HG02678 (cell line): ENCODE measurements at regions not wholly inside any gene's neighbourhood (a gene's known extent, or its start where the extent isn't known, plus 50 kb on each side); places are given as distances from the start of the nearest gene placed in this dataset.
"Not testable (repeated sequence)": the region's sequence is repeated elsewhere in the genome, so short reads cannot be mapped to it uniquely, and the experiment has no call there.

ENCODE experiments used
- ATAC-seq: cut with Tn5 transposase; IDR thresholded peaks from one replicate; pipeline ENCODE4 v1.9.1; 2021; ENCODE audit warnings: mild to moderate bottlenecking, moderate library complexity; ENCODE audit not compliant: unreplicated experiment

DNA sequence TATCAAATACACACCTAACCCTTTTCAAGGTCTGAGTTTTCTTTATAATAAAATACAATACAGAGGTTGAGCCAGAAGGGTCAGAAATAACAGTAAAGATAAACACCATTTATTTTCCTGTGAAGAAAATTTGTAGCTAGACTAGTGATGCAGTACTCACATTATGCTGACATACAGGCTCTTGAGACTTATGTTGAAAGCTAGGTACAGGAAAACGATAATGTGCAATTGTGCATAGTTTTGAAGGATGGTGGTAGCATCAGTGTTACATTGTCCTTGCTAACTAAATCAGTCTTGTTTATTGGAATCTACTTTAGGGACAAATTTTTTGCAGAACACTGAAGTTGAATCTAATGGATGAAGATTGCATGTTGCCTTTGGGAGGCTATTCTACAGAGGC, 1877.2 kb downstream of the PCDH7 start:
- ATAC-seq = no peak

DNA sequence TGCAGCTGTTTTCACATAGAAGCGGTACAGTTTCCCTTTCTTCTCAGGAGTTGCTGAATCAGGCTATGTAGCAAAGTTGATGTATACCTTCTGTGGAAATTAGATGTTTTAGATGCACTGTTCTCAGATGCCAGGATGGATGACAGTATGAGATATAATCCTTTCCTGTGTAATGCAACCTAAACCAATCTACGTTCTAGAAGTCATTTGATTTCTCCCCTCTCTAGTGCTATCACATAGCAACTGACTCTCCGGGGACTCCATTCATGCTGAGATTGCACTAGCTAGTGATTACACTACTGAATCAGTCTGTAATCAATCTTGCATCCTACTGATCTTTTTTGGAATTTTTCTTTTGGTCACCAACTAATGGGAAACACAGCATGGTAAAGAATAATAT, 1881.7 kb downstream of the PCDH7 start:
- ATAC-seq = no peak

DNA sequence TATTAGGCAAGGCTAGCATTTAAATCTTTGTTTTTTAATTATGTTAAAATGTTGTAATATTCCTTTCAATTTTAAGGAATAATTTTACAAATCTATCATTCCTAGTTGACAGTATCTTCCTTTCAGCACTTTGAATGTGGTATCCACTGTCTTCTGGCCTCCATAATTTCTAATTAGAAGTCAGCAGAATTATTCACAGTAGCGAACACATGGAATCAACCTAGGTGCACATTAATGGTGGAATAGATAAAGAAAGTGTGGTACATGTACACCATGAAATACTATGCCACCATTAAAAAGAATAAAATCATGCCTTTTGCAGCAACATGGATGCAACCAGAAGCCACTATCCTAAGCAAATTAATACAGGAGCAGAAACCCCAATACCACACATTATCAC, 1887.8 kb downstream of the PCDH7 start:
- no peak for ATAC-seq

DNA sequence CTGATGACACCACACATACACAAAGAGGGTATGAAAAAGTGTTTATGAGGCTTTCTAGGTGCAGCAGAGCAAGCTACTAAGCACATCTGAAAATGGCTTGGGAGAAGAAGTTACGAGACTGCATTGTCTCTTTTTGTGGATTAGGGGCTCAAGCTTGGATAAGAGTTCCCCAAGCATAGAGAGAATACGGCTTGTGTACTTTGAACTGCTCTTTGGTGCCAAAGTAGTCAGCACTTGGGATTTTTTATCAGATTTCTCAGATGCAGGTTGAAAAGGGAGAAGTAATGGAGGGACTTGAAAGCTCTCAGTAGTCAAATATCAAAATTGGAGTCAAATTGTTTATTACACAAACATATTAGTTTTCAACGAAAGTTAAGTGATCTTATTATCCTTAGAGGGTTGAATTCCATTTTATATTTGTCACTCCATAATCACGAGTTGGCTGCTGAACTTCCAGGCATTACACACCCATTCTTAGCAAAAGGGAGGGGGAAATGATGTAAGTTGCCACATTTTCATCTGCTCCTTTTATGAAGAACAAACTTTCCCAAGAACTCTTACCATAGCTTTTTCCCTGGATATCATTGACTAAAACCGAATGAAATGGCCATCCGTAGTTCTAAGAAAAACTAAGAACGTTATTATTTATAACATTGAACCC, 1904.9 kb downstream of the PCDH7 start:
- ATAC-seq = no peak

DNA sequence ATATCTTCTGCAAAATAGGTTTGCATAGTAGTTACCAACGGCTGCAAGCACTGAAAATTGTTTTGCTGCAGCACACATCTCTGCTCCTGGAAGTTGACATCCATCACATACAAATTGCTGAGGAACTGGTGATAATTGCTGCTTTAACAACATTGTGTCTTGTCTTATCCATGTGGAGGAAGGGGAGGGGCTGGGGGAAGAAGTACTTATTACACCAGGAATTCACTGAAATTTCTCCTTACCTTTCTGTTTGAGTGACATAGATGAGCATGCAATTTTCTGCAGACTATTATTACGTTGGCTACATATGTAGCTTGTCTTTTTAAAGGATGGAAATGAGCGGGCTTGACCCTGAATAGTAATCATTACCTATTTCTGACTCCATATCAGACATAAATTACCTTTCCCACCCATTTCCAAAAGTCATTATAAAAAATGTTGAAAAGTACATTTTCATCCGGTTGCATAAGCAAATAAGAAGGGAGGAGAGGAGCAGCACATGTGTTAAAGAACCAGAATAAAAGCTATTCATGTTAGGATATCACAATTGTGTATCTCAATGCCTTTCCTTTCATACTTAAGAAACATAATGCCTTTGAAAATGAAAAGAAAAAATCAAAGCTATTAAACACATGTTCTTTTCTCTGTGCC, 1905.6 kb downstream of the PCDH7 start:
- no peak for ATAC-seq

DNA sequence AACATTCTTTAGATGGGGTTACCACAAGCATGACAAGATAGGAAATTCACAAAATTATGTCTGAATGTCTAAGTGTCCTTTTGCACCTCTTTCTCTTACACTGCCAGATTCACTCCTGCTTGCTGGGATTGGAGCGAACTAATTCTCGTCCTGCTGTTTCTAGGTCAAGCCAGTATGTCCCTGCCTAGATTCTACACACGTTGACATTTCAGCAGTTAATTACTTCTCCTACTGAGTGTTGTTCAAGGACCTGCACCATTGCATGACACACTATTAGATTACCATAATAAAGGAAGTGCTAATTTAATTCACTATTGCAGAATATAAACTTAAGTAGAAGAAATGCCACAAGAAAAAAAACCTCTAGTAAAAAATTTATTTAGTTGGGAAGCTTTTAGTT, 1911.7 kb downstream of the PCDH7 start:
- ATAC-seq = no peak

DNA sequence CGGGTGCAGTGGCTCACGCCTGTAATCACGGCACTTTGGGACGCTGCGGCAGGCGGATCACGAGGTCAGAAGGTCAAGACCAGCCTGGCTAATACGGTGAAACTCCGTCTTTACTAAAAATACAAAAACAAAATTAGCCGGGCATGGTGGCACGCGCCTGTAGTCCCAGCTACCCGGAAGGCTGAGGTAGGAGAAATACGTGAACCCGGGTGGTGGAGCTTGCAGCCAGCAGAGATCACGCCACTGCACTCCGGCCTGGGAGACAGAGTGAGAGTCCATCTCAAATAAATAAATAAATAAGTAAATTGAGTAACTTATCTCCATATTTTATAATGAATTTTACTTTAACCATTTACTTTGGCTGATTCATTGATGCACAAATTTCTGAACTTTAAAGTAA, 1913.3 kb downstream of the PCDH7 start:
- ATAC-seq = no peak

DNA sequence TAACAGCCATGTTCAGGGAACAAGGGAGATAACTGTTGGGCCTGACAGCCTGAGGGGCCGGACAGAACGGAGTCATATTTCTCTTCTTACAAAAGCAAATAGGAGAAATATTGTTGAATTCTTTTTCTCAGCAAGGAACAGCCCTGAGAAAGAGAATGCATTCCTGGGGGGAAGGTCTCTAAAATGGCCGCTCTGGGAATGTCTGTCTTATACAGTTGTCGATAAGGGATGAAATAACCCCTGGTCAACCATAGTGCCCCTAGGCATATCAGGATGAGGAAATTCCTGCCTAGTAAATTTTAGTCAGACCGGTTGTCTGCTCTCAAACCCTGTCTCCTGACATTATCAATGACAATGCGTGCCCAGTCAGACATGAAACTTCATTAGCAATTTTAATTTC, 1925.5 kb downstream of the PCDH7 start:
- ATAC-seq = no peak

DNA sequence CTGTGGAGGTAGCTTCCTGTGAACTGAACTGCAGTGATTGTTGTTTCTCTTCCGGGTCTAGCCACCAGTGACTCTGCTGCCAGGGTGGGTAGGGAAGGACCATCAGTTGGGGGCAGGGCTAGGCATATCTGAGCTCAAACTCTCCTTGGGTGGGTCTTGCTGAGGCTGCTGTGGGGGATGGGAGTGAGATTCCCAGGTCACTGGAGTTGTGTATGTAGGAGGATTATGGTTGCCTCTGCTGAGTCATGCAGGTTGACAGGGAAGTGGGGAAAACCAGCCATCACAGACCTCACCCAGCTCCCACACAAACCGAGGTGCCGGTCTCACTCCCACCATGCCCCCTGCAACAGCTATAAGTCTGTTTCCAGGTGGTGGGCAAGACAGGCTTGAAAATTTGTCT, 1937.8 kb downstream of the PCDH7 start:
- no peak for ATAC-seq

DNA sequence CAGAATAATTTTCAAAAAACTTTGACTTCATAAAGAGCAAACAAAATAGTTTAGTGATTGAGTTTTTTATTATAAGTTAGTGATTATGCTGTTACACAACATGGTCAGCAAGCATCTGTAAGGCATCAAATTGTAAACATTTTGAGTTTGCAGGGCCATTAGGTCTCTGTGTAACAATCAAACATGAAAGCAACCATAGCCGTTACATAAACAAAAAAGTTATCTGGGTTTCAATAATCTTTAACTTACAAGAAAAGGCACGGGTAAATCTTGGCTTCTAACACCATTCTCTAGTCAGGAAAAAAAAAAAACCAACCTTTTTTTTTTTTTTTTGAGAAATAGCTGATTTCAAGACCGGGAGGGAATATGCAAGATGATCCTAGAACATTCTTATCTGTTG, 1941.1 kb downstream of the PCDH7 start:
- no peak for ATAC-seq

DNA sequence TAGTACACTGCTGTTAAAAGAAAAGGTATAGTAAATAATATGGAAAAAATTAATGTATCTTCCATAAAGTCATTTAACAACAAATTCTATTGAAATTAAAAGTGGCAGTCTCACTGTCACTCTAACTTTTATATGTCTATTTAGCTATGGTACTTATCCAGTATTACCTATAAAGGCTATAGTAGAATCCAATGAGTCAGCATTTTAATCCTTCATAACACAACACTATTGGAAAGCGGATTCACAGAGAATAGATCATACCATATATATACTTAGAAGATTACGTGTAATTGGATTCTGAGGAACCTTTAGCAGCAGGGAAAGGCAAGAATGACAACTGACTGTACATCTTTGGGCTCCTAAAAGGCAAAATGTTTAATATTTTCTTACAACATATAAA, 1942.6 kb downstream of the PCDH7 start:
- no peak for ATAC-seq

DNA sequence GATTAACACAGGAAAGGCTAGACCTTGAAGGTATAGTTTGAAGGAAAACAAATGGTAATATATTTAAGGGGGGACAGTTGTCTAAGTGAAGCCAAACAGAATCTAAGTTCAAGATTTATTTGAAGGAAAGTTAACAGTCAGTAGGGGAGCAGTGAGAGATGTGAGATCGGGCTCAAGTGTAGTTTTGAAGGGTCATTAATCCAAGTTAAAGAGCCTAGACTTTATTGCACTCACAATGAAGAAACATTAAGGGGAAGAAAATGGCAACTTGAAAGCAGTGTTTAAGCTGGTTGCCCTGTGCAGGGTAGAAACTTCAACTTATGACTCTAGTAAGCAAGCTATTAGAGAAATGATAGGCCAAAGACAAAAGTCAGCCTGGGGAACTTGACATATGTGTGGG, 1952.2 kb downstream of the PCDH7 start:
- no peak for ATAC-seq

DNA sequence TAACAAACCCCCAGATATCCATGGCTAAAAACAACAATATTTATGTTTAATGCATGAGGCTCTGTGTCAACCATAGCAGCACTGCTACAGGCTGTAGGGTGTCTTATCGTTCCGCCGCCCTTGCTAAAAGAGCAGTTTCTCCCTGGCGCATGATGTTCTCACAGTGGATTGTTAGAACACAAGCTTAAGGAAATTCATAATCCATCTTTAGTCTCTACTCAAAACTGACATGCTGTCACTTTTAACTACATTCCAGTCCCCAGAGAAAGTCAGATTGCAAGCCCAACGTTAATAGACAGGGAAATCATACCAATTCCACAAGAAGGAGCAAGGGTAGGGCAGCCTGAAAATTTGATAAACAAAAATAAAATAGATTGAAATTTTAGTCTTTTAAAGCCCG, 1960.8 kb downstream of the PCDH7 start:
- no peak for ATAC-seq

DNA sequence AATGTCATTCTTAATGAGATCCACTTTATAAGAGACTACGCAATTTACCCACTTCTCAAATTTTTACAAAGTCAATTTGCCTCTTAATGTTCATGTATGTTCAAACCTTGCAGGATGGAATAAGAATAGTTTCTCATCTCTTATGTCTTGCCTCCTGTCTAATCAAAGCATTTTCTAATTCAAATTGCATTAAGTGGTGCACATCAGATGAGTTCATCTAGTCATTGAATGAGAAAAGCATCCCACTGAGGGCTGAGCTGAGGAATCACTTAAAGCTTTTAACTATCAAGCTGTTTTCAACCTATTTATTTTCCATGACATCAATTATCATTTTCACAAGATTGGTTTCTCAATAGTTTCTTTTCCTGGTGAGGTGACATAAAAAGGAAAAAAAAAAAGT, 1964.0 kb downstream of the PCDH7 start:
- ATAC-seq = no peak

DNA sequence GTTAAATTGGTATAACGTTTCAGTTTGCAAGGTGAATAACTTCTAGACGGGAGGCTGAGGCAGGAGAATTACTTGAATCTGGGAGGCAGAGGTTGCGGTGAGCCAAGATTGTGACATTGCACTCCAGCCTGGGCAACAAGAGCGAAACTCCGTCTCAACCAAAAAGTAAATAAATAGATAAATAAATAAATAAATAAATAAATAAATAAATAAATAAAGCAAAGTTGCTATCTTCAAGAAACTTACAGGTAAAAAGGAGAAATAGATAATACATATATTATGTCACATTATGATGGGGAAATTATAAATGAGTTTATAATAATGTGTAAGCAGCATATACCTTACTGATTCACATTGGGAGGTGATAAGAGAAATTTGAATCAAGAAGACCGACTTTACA, 1966.0 kb downstream of the PCDH7 start:
- no peak for ATAC-seq

DNA sequence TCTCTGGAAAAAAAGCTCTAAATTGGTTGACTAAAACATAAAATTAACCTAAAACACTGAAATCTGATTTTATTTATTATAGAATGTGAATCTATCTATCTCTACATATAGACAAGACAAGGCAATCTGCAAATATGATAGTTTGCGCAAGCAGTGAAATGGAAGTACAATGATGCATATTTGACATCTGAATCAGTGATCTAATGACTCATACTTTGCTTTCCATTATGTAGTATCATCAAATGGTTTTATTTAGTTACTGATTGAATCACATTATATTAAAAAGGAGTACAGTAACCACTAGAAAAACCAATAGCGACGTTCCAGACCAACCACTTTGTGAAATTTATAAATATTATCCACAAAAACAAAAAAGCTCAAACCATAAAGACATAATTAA, 1969.3 kb downstream of the PCDH7 start:
- ATAC-seq = no peak

DNA sequence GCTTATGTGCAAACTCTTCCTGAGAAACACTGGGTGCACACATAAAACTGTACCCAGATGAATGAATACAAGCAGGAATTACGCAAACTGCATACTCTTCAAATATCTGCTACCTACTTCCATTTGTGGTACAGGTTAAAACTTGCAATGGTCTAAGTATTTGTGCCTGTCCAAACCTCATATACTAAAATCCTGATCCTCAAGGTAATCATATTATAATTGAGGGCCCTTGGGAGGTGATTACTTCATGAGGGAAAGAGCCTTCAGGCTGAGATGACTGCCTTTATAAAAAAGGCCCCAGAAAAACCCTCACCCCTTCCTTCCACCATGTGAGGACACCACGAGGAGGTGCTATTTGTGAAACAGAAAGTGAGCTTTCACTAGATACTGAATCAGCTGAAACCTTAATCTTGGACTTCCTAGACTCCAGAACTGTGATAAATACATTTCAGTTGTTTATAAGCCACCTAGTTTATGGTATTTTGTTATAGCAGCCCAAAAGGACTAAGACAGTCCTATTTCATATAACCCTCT, 1977.2 kb downstream of the PCDH7 start:
- ATAC-seq = no peak

DNA sequence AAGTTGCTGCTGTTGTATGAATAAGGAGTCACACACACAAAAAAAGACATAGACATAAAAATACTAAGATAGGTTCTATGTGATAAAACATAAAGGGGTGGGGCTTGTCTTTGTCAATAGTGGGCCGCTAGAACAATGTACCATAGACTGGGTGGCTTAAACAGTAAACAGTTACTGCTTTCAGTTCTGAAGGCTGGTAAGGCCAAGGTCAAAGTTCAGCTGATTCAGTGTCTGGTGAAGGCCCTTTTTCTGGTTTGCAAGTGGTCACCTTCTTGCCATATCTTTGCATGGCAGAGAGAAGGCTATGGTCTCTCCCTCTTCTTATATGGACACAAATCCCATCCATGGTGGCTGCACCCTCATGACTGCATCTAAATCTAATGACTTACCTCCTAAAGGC, 1980.7 kb downstream of the PCDH7 start:
- no peak for ATAC-seq

DNA sequence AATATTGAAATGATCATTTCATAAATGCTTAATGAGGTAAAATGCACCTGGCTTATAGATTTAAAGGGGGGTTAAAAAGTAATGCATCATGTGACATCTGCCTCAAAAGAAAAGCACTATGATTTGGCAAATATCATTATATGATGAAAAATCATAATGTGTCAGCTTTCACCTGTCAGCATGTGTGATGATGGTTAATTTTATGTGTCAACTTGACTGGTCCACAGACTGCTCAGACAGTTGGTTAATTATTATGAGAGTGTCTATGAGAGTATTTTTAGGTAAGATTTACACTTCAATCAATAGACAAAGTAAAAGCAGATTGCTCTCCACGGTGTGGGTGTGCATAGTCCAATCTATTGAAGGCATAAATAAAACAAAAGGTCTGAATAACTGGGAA, 1986.7 kb downstream of the PCDH7 start:
- no peak for ATAC-seq

DNA sequence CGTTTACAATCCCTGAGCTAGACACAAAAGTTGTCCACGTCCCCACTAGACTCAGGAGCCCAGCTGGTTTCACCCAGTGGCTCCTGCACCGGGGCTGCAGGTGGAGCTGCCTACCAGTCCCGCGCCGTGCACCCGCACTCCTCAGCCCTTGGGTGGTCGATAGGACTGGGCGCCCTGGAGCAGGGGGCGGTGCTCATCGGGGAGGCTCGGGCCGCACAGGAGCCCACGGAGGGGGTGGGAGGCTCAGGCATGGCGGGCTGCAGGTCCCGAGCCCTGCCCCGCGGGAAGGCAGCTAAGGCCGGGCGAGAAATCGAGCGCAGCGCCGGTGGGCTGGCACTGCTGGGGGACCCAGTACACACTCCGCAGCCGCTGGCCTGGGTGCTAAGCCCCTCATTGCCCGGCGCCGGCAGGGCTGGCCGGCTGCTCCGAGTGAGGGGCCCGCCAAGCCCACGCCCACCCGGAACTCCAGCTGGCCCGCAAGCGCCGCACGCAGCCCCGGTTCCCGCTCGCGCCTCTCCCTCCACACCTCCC, 1996.0 kb downstream of the PCDH7 start:
- not testable (repeated sequence) for ATAC-seq

DNA sequence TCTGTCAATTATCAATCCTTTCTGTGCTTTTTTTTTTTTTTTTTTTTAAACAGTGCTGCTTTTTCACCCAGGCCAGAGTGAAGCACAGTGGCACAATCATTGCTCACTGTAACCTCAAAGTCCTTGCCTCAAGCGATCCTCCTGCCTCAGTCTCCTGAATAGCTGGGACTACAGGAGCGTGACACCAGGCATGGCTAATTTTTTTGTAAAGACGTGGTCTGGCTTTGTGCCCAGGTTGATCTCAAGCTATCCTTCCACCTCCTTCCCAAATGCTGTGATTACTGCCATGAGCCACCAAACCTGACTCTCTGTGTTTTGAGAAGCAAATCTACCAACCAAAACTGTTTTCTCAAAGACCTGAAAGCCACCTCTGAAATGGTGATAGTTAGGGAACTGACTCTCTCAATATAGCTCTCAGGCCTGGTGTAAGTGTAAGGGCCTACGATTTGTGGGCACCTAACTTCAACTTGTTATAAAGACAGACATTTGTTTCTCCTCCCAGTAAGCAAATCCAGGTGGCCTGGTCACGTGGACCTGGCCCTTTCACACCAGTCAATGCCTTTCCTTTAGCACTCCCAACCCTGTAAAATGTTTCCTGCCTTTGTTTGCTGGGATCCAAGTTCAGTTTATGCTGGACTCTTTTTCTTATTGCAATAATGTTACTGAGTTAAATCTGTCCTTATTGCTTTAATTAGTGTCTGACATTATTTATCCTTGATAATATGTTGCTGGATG, 2015.9 kb downstream of the PCDH7 start:
- no peak for ATAC-seq

DNA sequence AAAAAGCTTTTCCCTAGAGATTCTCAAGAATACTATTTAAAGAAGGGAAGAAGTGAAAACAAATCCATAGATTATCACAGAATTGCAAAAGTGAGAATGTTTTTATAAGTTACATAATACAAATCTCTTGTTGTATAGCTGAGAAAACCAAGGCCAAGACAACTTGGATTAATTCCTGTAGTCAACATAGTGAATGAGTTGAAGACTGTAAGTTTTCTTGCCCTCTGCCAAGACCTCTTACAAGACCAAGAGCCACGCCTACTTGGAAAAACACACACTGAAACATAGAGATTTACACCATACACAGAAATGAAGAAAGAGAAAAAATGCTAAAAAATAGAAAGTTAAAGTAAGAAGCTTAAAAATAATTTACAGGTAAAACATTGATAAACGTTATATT, 2024.0 kb downstream of the PCDH7 start:
- no peak for ATAC-seq
